ENCODE measurements at regions not wholly inside any gene's neighbourhood (a gene's known extent, or its start where the extent isn't known, plus 50 kb on each side); places are given as distances from the start of the nearest gene placed in this dataset.

GRCh38 chr3:162147996-162148395 is 651.4 kb downstream of the OTOL1 start:
- TF ChIP-seq, protein P1, sequence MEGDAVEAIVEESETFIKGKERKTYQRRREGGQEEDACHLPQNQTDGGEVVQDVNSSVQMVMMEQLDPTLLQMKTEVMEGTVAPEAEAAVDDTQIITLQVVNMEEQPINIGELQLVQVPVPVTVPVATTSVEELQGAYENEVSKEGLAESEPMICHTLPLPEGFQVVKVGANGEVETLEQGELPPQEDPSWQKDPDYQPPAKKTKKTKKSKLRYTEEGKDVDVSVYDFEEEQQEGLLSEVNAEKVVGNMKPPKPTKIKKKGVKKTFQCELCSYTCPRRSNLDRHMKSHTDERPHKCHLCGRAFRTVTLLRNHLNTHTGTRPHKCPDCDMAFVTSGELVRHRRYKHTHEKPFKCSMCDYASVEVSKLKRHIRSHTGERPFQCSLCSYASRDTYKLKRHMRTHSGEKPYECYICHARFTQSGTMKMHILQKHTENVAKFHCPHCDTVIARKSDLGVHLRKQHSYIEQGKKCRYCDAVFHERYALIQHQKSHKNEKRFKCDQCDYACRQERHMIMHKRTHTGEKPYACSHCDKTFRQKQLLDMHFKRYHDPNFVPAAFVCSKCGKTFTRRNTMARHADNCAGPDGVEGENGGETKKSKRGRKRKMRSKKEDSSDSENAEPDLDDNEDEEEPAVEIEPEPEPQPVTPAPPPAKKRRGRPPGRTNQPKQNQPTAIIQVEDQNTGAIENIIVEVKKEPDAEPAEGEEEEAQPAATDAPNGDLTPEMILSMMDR (IDR thresholded peaks at IDR 0.05), result no peak
- TF ChIP-seq POLR2AphosphoS5 (IDR thresholded peaks at IDR 0.05; ENCODE audit: insufficient read depth in 1 of 2, low read depth in 1 of 2), result no peak
- TF ChIP-seq POLR2A (IDR thresholded peaks at IDR 0.05), result no peak
